GM21423 (cell line): ENCODE measurements at regions not wholly inside any gene's neighbourhood (a gene's known extent, or its start where the extent isn't known, plus 50 kb on each side); places are given as distances from the start of the nearest gene placed in this dataset.

ENCODE experiments used
- ATAC-seq: cut with Tn5 transposase; IDR thresholded peaks from one replicate; pipeline ENCODE4 v1.9.1; 2021; ENCODE audit warnings: mild to moderate bottlenecking, moderate library complexity; ENCODE audit not compliant: unreplicated experiment

DNA sequence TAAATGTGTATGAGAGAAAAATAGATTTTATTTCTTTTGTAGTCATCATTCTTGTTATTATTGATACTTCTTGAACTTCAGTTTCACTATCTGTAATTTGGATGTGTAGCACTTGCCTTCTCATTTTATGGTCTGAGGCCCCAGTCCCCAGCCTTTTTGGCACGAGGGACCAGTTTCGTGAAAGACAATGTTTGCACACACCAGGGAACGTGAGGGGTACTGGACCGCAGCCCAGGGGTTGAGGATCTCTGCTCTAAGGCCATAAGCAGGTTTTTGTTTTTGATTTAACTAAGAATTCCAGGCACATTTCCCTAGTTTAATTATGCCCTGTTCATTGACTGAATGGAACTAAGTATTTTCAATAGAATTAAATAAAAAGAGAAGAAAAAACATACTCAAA, 261.5 kb downstream of the BMP2 start:
- ATAC-seq: no peak

DNA sequence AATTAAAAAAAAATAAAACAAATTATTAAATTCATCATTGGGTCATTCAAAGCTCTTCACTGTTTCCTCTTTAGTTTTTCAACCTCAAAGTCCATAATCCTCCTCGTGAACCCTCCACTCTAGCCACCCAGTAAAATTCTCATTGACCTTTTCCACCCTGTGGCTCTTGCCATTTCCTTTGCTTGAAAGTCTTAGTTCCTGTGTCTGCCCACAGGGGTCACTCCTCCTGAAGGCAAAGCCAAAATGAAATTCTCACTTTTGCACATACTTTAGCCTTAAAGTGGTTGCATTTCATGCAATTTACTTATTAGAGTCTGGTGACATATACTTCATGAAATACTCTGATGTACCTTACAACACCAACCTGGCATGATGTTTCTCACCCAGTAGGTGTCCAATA, 263.7 kb downstream of the BMP2 start:
- ATAC-seq: no peak

DNA sequence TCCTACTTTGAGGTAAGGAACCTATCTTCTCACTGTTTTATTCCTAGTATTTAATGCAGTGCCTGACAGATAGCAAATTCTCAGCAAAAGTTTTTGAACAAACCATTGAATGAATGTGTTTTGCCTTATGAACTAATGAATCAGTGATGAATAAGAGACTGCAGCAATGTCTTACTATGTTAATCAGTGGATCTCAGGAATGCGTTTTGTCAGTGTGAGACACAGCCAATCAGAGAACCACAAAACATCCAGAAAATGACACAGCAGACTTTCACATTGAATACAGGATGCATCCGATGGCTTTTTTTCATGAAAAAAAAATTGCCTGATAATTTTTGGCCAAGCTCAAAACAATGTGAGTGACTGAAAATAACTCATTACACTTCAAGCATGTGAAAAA, 270.5 kb downstream of the BMP2 start:
- ATAC-seq: no peak

DNA sequence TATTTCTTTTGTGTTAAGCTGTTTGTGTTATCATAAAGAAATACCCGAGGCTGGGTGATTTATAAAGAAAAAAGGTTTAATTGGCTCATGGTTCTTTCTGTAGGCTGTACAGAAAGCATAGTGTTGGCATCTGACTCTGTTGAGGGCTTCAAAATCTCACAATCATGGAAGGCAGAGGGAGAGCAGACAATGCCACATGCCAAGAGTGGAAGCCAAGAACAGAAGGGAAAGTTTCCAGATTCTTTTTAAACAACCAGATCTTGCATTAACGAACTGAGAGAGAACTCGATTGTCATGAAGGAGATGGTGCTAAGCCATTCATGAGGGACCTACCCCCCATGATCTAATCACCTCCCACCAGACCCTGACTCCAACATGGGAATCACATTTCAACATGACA, 290.1 kb downstream of the BMP2 start:
- ATAC-seq: no peak

DNA sequence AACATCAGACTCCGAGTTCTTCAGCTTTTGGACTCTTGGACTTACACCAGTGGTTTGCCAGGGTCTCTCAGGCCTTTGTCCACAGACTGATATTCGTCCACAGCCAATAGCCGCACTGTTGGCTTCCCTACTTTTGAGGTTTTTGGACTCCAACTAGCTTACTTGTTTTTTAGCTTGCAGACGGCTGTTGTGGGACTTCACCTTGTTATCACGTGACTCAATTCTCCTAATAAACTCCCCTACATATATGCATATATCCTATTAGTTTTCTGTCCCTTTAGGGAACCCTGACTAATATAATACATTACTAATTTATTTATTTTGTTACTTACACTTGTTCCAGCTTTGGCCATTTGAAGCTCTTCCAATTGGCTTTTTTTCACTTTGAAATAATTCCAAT, 311.3 kb downstream of the BMP2 start:
- ATAC-seq: no peak

DNA sequence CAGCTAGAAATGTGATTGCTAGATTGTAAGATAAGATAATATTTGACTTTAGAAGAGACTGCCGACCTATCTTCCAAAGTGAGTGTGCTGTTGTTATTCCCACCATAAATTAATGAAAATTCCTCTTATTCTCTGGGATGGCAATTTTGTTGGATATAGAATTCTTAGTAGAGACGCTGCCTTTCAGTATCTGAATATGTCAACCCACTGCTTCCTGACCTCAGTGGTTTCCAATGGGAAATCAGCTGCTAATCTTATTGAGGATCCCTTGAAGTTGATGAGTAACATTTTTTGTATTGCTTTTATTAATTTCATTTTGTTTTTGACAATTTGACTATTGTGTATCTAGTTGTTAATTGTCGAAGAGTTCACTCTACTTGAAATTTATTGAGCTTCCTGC, 313.0 kb downstream of the BMP2 start:
- ATAC-seq: no peak

DNA sequence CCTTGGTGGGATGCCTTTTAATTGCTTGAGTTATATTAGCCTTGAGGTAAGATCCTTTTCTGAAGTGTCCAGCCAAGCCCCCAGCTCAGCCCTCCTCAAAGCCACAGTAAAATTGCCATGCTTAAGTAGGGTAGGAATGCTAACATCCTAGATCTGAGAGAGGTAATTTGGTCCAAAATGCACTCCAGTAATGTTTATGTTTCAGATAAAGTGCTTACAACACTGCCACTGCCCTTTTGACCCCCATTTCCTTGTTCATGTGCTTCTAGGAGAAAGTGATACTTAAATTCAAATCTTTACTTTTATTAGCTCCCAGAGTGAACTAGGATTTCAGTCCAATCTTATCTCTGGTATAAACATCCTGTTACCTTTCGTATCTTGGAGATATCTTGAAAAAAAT, 318.0 kb downstream of the BMP2 start:
- ATAC-seq: no peak

DNA sequence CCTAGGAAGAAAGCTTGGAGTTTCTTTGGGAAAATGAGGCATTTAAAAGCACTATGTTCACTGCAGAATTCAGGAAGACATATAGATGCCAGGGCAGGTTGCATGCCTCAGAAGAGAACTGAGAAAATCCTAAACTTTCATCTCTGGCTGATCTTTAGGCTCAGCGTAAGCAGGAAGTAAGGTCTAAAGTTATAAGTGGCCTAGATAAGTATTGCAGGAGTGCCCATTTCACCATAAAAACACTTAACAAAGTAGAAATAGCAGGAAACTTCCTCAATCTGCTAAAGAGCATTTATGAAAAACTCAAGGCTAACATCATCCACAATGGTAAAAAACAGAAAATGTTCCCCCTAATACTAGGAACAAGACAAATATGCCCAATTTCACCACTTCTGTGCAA, 320.3 kb downstream of the BMP2 start:
- ATAC-seq: no peak

DNA sequence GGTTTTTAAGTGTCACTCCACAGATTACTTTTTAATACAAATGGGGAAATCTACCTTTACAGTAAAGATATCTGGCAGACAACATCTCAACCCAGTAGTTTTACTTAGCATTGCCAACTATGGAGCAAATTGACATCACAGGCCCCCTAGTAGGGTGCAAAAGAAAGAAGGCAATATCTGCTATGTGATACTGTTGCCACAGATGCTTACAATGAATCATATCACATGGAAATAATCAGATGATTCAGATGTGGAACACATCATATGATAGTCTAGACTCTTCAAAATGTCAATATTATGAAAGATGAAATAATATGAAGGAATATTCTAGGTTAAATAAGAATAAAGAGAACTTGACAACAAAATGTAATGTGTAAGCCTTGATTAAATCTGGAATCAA, 322.5 kb downstream of the BMP2 start:
- ATAC-seq: no peak

DNA sequence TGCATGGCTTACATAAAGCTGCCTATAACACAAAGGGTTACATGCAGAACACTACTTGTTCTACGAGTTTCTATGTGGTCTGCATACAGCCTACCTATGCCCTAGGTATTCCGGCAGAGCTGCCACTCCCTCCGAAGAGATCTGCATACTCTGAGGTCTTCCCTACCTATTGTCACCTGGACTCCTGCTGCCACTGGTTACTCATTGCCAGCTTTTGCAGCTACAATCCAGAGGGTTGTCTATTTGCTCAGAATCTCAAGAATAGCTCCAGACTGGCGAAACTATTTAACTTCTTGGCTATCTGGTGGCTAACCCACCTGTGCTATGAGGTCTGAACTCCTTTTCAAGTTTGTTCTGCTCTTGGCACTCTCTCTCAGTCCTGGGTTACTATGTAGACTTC, 323.3 kb downstream of the BMP2 start:
- ATAC-seq: no peak

DNA sequence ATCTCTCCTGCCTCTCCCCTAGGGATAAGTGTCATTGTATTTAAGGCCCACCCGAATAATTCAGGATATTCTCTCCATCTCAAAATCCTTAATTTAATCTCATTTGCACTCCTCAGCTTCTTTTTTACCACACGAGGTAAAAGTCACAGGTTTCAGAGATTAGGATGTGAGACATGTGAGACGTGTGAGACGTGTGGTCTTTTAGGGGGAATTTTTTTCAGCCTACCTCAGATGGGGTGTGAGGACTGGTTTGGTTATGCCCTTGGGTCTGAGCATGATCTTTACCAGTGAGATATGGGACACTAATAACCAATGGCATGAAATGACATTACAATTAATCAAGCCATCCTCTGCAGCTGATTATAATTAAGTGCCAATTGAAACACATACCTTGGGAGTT, 324.2 kb downstream of the BMP2 start:
- no peak for ATAC-seq

DNA sequence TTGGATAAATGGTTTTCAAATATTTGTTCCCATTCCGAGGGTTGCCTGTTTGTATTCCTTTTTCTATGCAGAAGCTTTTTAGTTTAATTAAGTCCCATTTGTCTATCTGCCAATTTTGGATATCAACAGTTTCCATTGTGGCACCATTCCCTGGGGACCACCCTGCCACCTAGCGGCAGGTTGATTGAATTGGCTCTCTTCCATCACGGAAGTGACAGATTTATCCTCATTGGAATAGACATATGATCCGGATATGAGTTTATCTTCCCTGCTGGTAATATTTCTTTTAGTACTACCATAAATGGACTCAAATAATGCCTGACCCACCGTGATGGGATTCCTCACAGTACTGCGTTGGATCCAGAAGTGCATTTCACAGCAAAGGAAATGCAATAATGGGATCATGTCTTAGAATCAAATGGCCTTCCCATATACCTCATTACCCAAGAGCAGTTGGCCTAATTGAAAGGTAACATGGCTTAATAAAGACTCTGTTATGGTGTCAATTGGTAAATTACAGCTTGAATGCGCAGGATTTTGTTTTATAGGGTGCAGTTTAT, 327.0 kb downstream of the BMP2 start:
- no peak for ATAC-seq

DNA sequence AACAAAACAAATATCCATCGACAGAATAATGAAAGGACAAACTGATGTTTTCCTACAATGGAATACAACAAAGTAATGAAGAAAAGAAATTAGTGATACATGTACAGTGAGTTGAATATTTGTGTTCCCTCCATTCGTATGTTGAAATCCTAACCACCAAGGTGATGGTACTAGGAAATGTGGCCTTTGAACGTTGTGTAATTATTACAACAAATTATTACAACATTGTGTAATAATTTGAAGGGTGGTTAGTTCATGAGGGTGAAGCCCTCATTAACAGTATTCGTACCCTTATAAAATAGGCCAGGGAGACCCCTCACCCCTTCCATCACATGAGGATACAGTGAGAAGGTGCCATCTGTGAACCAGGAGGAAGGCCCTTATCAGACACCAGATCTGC, 339.4 kb downstream of the BMP2 start:
- no peak for ATAC-seq

DNA sequence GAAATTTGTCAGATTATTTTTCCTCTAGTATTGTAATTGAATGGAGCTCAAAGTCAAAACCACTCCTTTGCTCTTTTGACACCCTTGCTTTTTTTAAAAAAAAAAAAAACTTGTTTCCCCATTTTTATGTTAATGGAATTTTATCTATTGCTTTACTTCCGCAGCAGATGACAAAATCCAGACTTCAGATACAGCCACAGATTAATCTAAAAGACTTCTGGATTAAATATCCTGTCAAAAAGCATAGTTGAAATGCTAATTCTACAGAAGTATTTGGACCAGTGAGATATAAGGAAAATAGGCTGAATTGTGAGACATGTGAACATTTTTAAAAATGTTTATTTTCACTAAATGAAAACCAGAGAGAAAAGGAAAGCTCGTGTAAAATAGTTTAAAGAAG, 341.4 kb downstream of the BMP2 start:
- ATAC-seq: no peak

DNA sequence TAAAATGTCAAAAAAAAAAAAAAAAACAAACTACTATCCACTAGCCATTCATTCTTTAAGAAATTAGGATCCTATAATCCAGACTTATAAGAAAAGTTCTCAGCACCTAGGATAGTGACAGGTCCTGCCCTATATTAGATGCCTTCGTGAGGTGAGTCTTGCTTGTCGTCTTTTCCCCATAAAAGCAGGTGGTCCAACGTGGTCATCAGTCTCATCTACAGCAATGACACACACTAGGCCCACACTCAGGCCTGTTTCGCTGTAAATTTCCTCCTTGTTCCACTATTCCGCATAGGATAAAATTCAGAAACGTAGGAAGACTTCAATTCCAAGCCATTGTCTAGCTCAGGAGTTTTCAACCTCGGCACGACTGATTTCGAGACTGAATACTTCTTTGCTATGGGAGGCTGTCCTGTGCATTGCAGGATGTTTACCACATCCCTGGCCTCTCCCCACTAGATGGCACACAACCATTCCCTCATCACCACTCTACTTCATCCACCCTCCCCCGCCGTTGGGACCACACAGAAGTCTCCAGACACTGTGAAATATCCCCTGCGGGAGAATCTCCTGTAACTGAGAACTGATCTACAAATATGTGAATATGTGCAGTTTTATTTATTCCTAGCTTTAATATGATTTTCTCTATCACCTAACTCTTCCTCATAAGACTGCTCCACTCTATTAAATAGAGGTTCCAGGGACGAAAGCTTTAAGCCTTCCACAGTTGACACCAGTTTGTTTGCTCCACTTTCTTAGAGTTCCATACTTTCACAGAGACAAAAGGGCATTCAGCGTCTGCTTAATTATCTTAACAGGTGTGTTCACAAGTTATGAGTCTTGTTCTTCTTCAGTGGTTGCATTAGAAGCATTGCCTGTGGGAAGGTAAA, 346.3 kb downstream of the BMP2 start:
- ATAC-seq: peak; percentile 62

DNA sequence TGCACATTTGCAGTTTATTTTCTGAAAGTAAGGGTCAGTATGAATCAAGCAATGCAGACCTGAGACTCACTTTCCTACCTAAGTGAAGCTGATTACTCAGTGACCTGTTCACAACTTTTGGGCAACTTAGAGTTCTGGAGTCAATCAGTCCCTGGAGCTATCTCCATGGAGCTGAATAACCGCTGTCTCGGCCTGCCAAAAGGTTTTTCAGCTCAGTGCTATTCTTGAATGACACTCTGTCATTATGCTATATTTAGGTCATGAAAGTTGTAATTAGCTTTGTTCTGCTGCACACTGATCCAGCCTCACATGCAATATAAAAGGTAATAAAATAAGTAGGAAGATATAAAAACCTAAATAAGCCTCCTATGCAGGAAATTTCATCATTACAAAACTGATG, 356.0 kb downstream of the BMP2 start:
- no peak for ATAC-seq

DNA sequence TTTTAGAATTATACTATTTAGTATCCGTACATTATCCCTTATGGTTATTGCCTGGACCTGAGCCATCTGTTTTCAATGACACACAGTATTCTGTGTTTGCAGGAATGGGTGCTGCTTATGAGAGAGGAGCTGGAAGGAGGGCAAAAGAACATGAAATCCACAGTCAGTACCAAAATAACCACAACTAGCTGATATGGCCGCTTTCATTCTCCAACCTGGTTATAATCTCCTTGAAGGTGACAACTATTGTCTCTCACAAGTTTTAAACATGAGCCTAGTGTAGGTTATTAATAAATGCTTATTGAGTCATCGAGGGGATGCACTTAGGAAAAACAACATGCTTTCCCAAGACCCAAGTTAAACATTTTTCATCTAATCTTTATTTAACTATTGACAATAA, 356.6 kb downstream of the BMP2 start:
- ATAC-seq: no peak

DNA sequence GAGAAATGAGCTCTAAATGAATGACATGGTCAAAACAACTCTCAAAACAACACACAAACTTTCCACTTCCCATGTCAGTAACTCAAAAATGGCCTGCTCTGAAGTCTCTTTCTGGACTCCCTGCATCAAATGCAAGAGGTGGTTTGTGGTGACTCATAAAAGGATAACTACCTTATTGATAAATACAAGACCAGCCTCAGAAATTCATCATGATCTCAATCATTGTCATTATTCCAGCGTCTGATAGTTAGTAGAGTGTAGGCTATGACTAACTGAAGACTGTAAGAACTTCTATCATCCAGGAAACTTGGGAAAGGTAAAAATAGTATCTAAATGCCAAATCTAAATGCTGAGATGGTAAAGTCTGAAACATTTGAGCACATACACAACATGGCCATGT, 369.4 kb downstream of the BMP2 start:
- ATAC-seq: no peak

DNA sequence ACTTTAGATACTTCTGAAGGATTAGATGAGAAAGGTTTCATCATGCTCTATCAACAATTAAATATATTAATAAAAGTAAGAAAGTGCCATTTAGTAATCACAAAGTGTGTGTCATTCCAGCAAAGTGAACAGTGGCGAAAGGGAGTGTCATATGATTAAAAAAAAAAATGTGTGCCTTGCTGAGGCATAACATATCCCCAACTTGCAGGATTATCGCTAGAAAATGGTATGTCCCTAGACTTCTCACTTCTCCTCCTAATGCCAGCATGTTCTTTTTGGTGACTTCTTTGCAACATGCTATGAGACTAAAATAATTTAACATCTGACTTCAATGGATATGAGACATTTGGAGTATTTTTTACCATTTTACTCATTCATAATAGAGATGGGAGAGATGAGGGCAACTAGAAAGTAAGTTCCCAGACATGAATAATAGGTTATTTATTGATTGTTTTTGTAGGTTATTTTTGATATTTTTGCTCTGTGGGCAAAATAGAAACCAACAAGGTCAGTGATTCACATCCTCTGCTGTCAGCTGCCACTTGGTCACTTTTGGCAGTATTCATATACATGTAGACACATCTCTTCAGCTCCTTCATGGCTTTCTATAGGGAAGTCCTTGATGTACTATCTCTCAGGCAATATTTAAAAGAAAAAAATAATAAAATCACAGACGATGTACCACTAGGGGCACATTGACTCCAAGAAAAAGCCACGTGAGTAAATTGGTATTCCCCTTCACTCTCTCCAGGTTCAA, 370.1 kb downstream of the BMP2 start:
- peak; percentile 97 for ATAC-seq

DNA sequence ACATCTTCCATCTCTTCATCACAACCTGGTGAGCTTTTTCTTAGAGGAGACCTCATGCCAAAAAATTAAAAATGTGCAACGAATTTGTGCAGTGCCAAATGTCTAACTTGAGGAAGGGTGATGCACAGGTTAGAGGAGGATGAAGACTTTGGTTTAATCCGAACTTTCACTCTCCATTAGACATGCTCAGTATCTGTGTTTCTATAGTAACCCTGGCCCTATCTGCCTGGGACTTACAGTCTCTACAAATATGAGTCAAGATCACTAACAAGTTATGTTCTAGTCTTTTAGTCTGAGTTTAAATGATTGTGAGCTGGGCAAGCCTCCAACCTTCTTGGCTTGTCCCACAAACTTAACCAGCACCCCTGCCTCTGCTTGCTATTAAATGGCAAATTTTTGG, 377.0 kb downstream of the BMP2 start:
- ATAC-seq: no peak

DNA sequence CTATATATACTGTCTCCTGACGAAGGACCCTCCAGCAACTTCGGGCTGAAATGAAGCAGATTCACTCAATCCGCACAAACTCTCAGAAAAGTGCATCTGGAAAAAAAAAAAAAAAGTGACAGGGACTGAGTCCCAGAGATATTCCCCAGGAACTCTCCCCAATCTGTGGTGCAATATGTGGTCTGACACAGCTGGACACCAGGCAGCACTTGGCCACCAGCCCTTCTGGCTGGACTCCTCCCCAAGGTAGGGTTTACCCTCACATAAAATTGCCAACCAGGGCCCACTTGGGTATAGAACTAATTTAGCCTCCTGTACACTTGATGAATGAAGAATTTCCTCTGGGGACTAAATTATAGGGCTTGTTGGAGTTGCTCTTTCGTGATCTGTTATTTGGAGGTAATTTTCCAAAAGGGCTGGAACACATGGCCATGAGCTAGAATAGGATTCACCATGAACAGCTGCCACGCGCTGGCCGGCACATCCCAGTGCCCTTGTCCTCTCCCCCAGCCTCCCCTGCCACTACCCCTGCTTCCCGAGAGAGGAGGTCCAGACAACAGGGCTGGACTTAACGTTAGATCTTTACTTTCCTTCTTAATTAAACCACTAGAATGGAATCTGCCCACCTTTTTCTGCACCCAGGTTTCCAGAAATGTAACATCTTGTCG, 379.2 kb downstream of the BMP2 start:
- ATAC-seq: no peak

DNA sequence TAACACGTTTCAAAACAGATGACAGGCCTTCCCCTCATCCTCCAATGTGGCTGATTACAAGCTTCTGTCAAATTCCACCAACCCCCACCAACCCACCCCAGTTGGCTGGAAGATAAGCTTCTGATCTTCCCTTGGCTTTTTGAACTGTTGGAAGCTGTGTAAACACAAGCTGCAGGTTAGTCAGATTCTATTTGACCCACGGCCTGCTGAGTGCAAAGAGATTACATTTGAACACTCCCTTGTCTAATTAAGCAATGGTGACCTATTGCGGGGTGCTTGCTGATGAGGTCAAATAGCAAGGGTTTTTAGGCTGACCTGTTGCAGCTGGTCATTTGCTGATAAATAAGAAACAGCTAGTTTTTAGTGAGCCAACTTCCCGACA, 379.7 kb downstream of the BMP2 start:
- ATAC-seq: no peak
